ENCODE measurements at regions not wholly inside any gene's neighbourhood (a gene's known extent, or its start where the extent isn't known, plus 50 kb on each side); places are given as distances from the start of the nearest gene placed in this dataset.
"Not testable (repeated sequence)": the region's sequence is repeated elsewhere in the genome, so short reads cannot be mapped to it uniquely, and the experiment has no call there.

GRCh38 chr1:79239840-79240239 is 233.3 kb upstream of the ADGRL4 start:
- H3K36me3 Mint-ChIP-seq (ENCODE audit: insufficient read depth, unreplicated experiment): peaks cover 3% of the 10 kb centered on the region

GRCh38 chr1:79235301-79236002 is 228.9 kb upstream of the ADGRL4 start:
- H3K4me1 Mint-ChIP-seq (ENCODE audit: low read depth, unreplicated experiment): peaks cover 25% of the 10 kb centered on the region
- intact Hi-C loops (cut with micrococcal nuclease; ENCODE audit: unreplicated experiment): no loop called here
- H3K27ac Mint-ChIP-seq (ENCODE audit: unreplicated experiment): peak overlapping the region; percentile 59
- H3K36me3 Mint-ChIP-seq (ENCODE audit: insufficient read depth, unreplicated experiment): peaks cover 3% of the 10 kb centered on the region
- no TSS peak for BruUV-seq (replicated peaks)
- TF ChIP-seq CTCF (IDR thresholded peaks at IDR 0.05; ENCODE audit: unreplicated experiment): no peak
- no peak overlapping the region for H3K4me3 Mint-ChIP-seq (ENCODE audit: low read depth, unreplicated experiment)
- DNase-seq: no peak
- H3K27me3 Mint-ChIP-seq (ENCODE audit: unreplicated experiment): no peaks in the 10 kb centered on the region
- H3K9me3 Mint-ChIP-seq (ENCODE audit: low read depth, unreplicated experiment): peaks cover 2% of the 10 kb centered on the region
- CTCF ChIA-PET: interaction anchor here (0.7 kb wide), 2 partner anchors 99 to 266 kb away, joined by 3 to 4 read pairs; no protein-coding TSS in a partner anchor

More at GRCh38 chr1:79239840-79240239, 233.3 kb upstream of the ADGRL4 start:
- BruUV-seq (replicated peaks): no TSS peak
- intact Hi-C loops (cut with micrococcal nuclease; ENCODE audit: unreplicated experiment): no loop called here
- Mint-ChIP-seq H3K27me3 (ENCODE audit: unreplicated experiment) (no peaks in the 10 kb centered on the region), H3K27ac (ENCODE audit: unreplicated experiment) (no peak overlapping the region), H3K4me1 (ENCODE audit: low read depth, unreplicated experiment) (peaks cover 13% of the 10 kb centered on the region), H3K4me3 (ENCODE audit: low read depth, unreplicated experiment) (no peak overlapping the region), H3K9me3 (ENCODE audit: low read depth, unreplicated experiment) (peaks cover 2% of the 10 kb centered on the region)
- no peak for TF ChIP-seq CTCF (IDR thresholded peaks at IDR 0.05; ENCODE audit: unreplicated experiment)
- no peak for DNase-seq
- CTCF ChIA-PET: no interaction called here

GRCh38 chr1:79232818-79233217 is 226.3 kb upstream of the ADGRL4 start:
- Mint-ChIP-seq H3K27ac (ENCODE audit: unreplicated experiment) (no peak overlapping the region), H3K4me1 (ENCODE audit: low read depth, unreplicated experiment) (peaks cover 25% of the 10 kb centered on the region), H3K27me3 (ENCODE audit: unreplicated experiment) (no peaks in the 10 kb centered on the region), H3K9me3 (ENCODE audit: low read depth, unreplicated experiment) (peaks cover 3% of the 10 kb centered on the region), H3K4me3 (ENCODE audit: low read depth, unreplicated experiment) (no peak overlapping the region), H3K36me3 (ENCODE audit: insufficient read depth, unreplicated experiment) (no peaks in the 10 kb centered on the region)
- CTCF ChIA-PET: interaction anchor here (0.6 kb wide), 1 partner anchor 98 kb away, joined by 3 read pairs; no protein-coding TSS in a partner anchor
- no TSS peak for BruUV-seq (replicated peaks)
- intact Hi-C loops (cut with micrococcal nuclease; ENCODE audit: unreplicated experiment): no loop called here
- no peak for DNase-seq
- no peak for TF ChIP-seq CTCF (IDR thresholded peaks at IDR 0.05; ENCODE audit: unreplicated experiment)

- H3K27ac Mint-ChIP-seq (ENCODE audit: unreplicated experiment): not testable (repeated sequence)
- peak; percentile 16 for DNase-seq
These were observed 224.2 kb upstream of the ADGRL4 start for GRCh38 chr1:79230751-79231150.

GRCh38 chr1:79226963-79227362 is 220.4 kb upstream of the ADGRL4 start:
- no TSS peak for BruUV-seq (replicated peaks)
- CTCF ChIA-PET: interaction anchor here (0.7 kb wide), 1 partner anchor 120 kb away, joined by 8 read pairs; no protein-coding TSS in a partner anchor
- TF ChIP-seq CTCF (IDR thresholded peaks at IDR 0.05; ENCODE audit: unreplicated experiment): no peak
- H3K4me1 Mint-ChIP-seq (ENCODE audit: low read depth, unreplicated experiment): peaks cover 11% of the 10 kb centered on the region
- DNase-seq: no peak
- intact Hi-C loops (cut with micrococcal nuclease; ENCODE audit: unreplicated experiment): no loop called here
- peaks cover 3% of the 10 kb centered on the region for H3K9me3 Mint-ChIP-seq (ENCODE audit: low read depth, unreplicated experiment)
- H3K36me3 Mint-ChIP-seq (ENCODE audit: insufficient read depth, unreplicated experiment): no peaks in the 10 kb centered on the region
- H3K27ac Mint-ChIP-seq (ENCODE audit: unreplicated experiment): no peak overlapping the region
- H3K4me3 Mint-ChIP-seq (ENCODE audit: low read depth, unreplicated experiment): no peak overlapping the region
- H3K27me3 Mint-ChIP-seq (ENCODE audit: unreplicated experiment): no peaks in the 10 kb centered on the region

More at GRCh38 chr1:79230751-79231150, 224.2 kb upstream of the ADGRL4 start:
- BruUV-seq (replicated peaks); H3K4me3 Mint-ChIP-seq (ENCODE audit: low read depth, unreplicated experiment); intact Hi-C loops (cut with micrococcal nuclease; ENCODE audit: unreplicated experiment); CTCF ChIA-PET; H3K36me3 Mint-ChIP-seq (ENCODE audit: insufficient read depth, unreplicated experiment); H3K9me3 Mint-ChIP-seq (ENCODE audit: low read depth, unreplicated experiment); H3K27me3 Mint-ChIP-seq (ENCODE audit: unreplicated experiment): not testable (repeated sequence)
- H3K4me1 Mint-ChIP-seq (ENCODE audit: low read depth, unreplicated experiment): peaks cover 21% of the 10 kb centered on the region
